ENCODE measurements at regions not wholly inside any gene's neighbourhood (a gene's known extent, or its start where the extent isn't known, plus 50 kb on each side); places are given as distances from the start of the nearest gene placed in this dataset.

GRCh38 chr9:90368928-90369327 is 273.7 kb downstream of the DIRAS2 start:
- Mint-ChIP-seq H3K4me1 (no peaks in the 10 kb centered on the region), H3K27ac (no peak overlapping the region), H3K36me3 (no peaks in the 10 kb centered on the region), H3K27me3 (peaks cover 24% of the 10 kb centered on the region), H3K4me3 (no peak overlapping the region), H3K9me3 (ENCODE audit: low read depth) (no peaks in the 10 kb centered on the region)
- CTCF ChIA-PET: no interaction called here
- DNase-seq (no peak), ATAC-seq (no peak)

GRCh38 chr9:90379771-90380170 is 262.9 kb downstream of the DIRAS2 start:
- no peak overlapping the region for H3K4me3 Mint-ChIP-seq
- H3K36me3 Mint-ChIP-seq: no peaks in the 10 kb centered on the region
- CTCF ChIA-PET: no interaction called here
- ATAC-seq (no peak), DNase-seq (no peak)
- H3K27ac Mint-ChIP-seq: no peak overlapping the region
- no peaks in the 10 kb centered on the region for H3K4me1 Mint-ChIP-seq
- no peaks in the 10 kb centered on the region for H3K9me3 Mint-ChIP-seq (ENCODE audit: low read depth)
- peaks cover 21% of the 10 kb centered on the region for H3K27me3 Mint-ChIP-seq

GRCh38 chr9:90385146-90385545 is 257.5 kb downstream of the DIRAS2 start:
- no peak overlapping the region for H3K27ac Mint-ChIP-seq
- H3K9me3 Mint-ChIP-seq (ENCODE audit: low read depth): no peaks in the 10 kb centered on the region
- ATAC-seq (no peak), DNase-seq (no peak)
- H3K27me3 Mint-ChIP-seq: peaks cover 15% of the 10 kb centered on the region
- H3K4me3 Mint-ChIP-seq: no peak overlapping the region
- CTCF ChIA-PET: no interaction called here
- H3K36me3 Mint-ChIP-seq: no peaks in the 10 kb centered on the region
- no peaks in the 10 kb centered on the region for H3K4me1 Mint-ChIP-seq

DNA sequence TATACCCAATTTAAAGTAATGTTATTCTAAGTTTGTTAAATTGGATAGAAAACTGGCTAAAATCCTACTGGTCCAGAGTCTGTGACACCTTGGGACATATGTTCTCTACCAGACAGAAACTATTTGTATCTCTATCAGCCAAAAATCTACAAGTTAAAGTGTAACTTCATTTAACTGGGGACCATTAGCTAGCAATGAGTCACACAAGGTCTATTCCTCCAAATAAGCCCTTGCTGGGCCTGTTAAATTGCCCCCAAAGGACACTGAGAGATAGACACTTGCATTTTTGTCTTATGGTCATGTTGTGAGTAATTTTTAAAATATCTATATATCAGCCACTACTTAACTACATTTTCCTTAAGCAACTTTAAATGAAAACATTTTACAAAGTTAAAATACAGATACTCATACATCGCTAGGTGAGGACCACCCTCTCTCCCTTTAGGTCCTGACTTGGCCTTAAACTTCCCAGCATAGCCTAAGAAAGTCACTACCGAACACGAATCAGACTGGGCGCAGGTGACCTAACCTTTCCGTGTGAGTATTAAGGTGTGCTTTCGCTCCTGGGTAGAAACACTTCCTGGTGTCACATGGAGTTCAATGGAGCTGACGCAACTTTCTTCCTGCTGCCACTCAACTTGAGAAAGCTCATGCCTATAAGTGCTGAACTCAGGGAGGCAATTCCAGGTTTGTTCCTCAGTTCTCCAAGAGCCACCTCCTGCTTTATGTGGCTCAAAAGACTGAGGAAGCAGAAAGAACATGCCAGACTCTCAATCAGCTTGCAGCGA is 249.1 kb downstream of the DIRAS2 start:
- peaks cover 6% of the 10 kb centered on the region for H3K27me3 Mint-ChIP-seq
- H3K9me3 Mint-ChIP-seq (ENCODE audit: low read depth): no peaks in the 10 kb centered on the region
- H3K4me1 Mint-ChIP-seq: no peaks in the 10 kb centered on the region
- no peak overlapping the region for H3K4me3 Mint-ChIP-seq
- DNase-seq (no peak), ATAC-seq (no peak)
- CTCF ChIA-PET: no interaction called here
- no peak overlapping the region for H3K27ac Mint-ChIP-seq
- no peaks in the 10 kb centered on the region for H3K36me3 Mint-ChIP-seq

- H3K4me3 Mint-ChIP-seq: no peak overlapping the region
These were observed 247.8 kb downstream of the DIRAS2 start for GRCh38 chr9:90394871-90395270.

DNA sequence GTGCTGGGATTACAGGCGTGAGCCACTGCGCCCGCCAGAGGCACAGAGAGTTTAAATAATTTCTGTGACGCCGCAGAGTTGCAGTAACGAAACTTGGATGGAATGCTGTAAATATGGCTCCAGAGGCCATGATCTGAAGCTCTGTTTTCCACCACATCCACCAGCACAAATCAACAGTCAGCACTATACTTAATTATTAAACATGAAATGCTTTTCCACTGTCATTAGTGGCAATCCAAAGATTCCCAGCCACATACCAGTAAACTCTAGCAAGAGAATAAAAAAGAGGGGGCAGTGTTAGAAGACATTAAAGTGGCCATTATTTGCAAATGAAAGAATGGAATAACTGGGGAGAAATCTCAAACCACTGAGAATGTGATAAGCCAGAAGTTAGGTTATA is 242.5 kb downstream of the DIRAS2 start:
- no peaks in the 10 kb centered on the region for H3K9me3 Mint-ChIP-seq (ENCODE audit: low read depth)
- DNase-seq (no peak), ATAC-seq (no peak)
- CTCF ChIA-PET: no interaction called here
- peaks cover 2% of the 10 kb centered on the region for H3K27me3 Mint-ChIP-seq
- H3K27ac Mint-ChIP-seq: no peak overlapping the region
- no peak overlapping the region for H3K4me3 Mint-ChIP-seq
- no peaks in the 10 kb centered on the region for H3K36me3 Mint-ChIP-seq
- H3K4me1 Mint-ChIP-seq: no peaks in the 10 kb centered on the region

More at GRCh38 chr9:90394871-90395270, 247.8 kb downstream of the DIRAS2 start:
- no peaks in the 10 kb centered on the region for H3K9me3 Mint-ChIP-seq (ENCODE audit: low read depth)
- no peaks in the 10 kb centered on the region for H3K36me3 Mint-ChIP-seq
- ATAC-seq (no peak), DNase-seq (no peak)
- H3K27me3 Mint-ChIP-seq: peaks cover 3% of the 10 kb centered on the region
- no peaks in the 10 kb centered on the region for H3K4me1 Mint-ChIP-seq
- CTCF ChIA-PET: no interaction called here
- H3K27ac Mint-ChIP-seq: no peak overlapping the region

DNA sequence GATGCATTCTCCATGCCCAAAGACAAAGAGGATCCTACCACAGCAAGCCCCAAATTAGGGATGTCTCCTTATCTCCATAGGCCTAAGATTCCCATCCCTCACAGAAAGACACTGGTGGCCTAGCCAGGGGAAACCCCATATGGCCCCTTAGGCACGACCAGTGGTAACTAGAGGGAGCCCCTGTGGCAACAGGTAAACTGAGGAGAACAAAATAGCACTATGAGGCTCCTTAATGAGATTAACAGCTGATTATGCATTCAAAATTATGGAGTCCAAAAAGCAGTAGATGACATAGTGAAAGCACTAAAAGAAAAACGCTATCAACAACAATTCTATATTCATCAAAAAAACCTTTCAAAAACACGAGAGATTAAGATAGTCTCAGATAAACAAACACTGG is 234.0 kb downstream of the DIRAS2 start:
- no peak for DNase-seq
- no peak for ATAC-seq
- Mint-ChIP-seq H3K9me3 (ENCODE audit: low read depth) (peaks cover 2% of the 10 kb centered on the region), H3K27me3 (no peaks in the 10 kb centered on the region), H3K36me3 (no peaks in the 10 kb centered on the region), H3K27ac (no peak overlapping the region), H3K4me1 (no peaks in the 10 kb centered on the region), H3K4me3 (no peak overlapping the region)
- CTCF ChIA-PET: no interaction called here

GRCh38 chr9:90419221-90419851 is 223.3 kb downstream of the DIRAS2 start:
- H3K27ac Mint-ChIP-seq: no peak overlapping the region
- H3K4me1 Mint-ChIP-seq: no peaks in the 10 kb centered on the region
- no peak overlapping the region for H3K4me3 Mint-ChIP-seq
- no peaks in the 10 kb centered on the region for H3K36me3 Mint-ChIP-seq
- no peaks in the 10 kb centered on the region for H3K9me3 Mint-ChIP-seq (ENCODE audit: low read depth)
- peaks cover 4% of the 10 kb centered on the region for H3K27me3 Mint-ChIP-seq
- no peak for DNase-seq
- CTCF ChIA-PET: no interaction called here
- ATAC-seq: no peak

DNA sequence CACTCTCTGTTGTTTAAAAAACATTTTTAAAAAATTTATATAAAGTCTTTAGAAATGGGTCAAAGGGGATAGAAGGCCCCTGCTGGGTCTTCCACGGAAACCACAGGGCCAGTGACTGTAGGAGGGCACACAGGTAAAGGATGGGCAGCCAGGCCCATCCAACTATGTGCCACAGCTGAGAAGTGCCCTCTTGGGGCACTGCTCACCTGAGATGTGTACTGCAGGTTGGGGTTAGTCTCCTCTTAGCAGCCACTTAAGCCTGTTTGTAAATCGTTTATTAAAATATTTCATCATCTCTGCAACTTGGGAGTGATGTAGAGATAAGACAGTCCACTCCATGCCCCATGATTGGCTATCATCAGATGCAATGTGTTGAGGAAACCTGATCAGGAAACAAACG is 222.4 kb downstream of the DIRAS2 start:
- H3K4me3 Mint-ChIP-seq: no peak overlapping the region
- ATAC-seq (no peak), DNase-seq (no peak)
- H3K4me1 Mint-ChIP-seq: no peaks in the 10 kb centered on the region
- peaks cover 10% of the 10 kb centered on the region for H3K27me3 Mint-ChIP-seq
- no peak overlapping the region for H3K27ac Mint-ChIP-seq
- H3K36me3 Mint-ChIP-seq: no peaks in the 10 kb centered on the region
- CTCF ChIA-PET: no interaction called here
- H3K9me3 Mint-ChIP-seq (ENCODE audit: low read depth): no peaks in the 10 kb centered on the region

GRCh38 chr9:90420768-90421513 is 221.7 kb downstream of the DIRAS2 start:
- DNase-seq (no peak), ATAC-seq (no peak)
- H3K36me3 Mint-ChIP-seq: no peaks in the 10 kb centered on the region
- H3K27me3 Mint-ChIP-seq: peaks cover 10% of the 10 kb centered on the region
- CTCF ChIA-PET: no interaction called here
- no peaks in the 10 kb centered on the region for H3K4me1 Mint-ChIP-seq
- no peaks in the 10 kb centered on the region for H3K9me3 Mint-ChIP-seq (ENCODE audit: low read depth)
- H3K27ac Mint-ChIP-seq: no peak overlapping the region
- H3K4me3 Mint-ChIP-seq: no peak overlapping the region

GRCh38 chr9:90421786-90422185 is 220.8 kb downstream of the DIRAS2 start:
- peaks cover 10% of the 10 kb centered on the region for H3K27me3 Mint-ChIP-seq
- no peaks in the 10 kb centered on the region for H3K9me3 Mint-ChIP-seq (ENCODE audit: low read depth)
- no peaks in the 10 kb centered on the region for H3K4me1 Mint-ChIP-seq
- CTCF ChIA-PET: no interaction called here
- H3K4me3 Mint-ChIP-seq: no peak overlapping the region
- no peak overlapping the region for H3K27ac Mint-ChIP-seq
- no peaks in the 10 kb centered on the region for H3K36me3 Mint-ChIP-seq
- ATAC-seq: no peak
- DNase-seq: no peak

GRCh38 chr9:90423661-90424193 is 218.9 kb downstream of the DIRAS2 start:
- no peaks in the 10 kb centered on the region for H3K9me3 Mint-ChIP-seq (ENCODE audit: low read depth)
- H3K4me3 Mint-ChIP-seq: no peak overlapping the region
- no peaks in the 10 kb centered on the region for H3K4me1 Mint-ChIP-seq
- DNase-seq: no peak
- CTCF ChIA-PET: no interaction called here
- ATAC-seq: no peak
- peaks cover 10% of the 10 kb centered on the region for H3K27me3 Mint-ChIP-seq
- no peaks in the 10 kb centered on the region for H3K36me3 Mint-ChIP-seq
- H3K27ac Mint-ChIP-seq: no peak overlapping the region

GRCh38 chr9:90428517-90428916 is 214.1 kb downstream of the DIRAS2 start:
- Mint-ChIP-seq H3K36me3 (no peaks in the 10 kb centered on the region), H3K4me1 (no peaks in the 10 kb centered on the region), H3K27ac (no peak overlapping the region), H3K27me3 (peaks cover 8% of the 10 kb centered on the region), H3K4me3 (no peak overlapping the region), H3K9me3 (ENCODE audit: low read depth) (no peaks in the 10 kb centered on the region)
- DNase-seq (no peak), ATAC-seq (no peak)
- CTCF ChIA-PET: no interaction called here

GRCh38 chr9:90432951-90433350 is 209.7 kb downstream of the DIRAS2 start:
- no peaks in the 10 kb centered on the region for H3K4me1 Mint-ChIP-seq
- H3K4me3 Mint-ChIP-seq: no peak overlapping the region
- CTCF ChIA-PET: no interaction called here
- peaks cover 15% of the 10 kb centered on the region for H3K27me3 Mint-ChIP-seq
- H3K27ac Mint-ChIP-seq: no peak overlapping the region
- no peaks in the 10 kb centered on the region for H3K36me3 Mint-ChIP-seq
- DNase-seq: no peak
- ATAC-seq: no peak
- no peaks in the 10 kb centered on the region for H3K9me3 Mint-ChIP-seq (ENCODE audit: low read depth)
